Nephron (organoid): ENCODE measurements at regions not wholly inside any gene's neighbourhood (a gene's known extent, or its start where the extent isn't known, plus 50 kb on each side); places are given as distances from the start of the nearest gene placed in this dataset.

Source experiments
- H3K27ac Mint-ChIP-seq, 3 experiments: 2 replicates each; pipeline ENCODE4 v1.8.0; 2020; ENCODE audit warnings: mixed read lengths in 3 of 3, mild to moderate bottlenecking in 2 of 3, moderate library complexity in 1 of 3
- H3K27me3 Mint-ChIP-seq: 2 replicates; pipeline ENCODE4 v1.8.0; 2021; ENCODE audit warnings: low read depth, mild to moderate bottlenecking, moderate library complexity, mixed read lengths
- H3K36me3 Mint-ChIP-seq: 2 replicates; pipeline ENCODE4 v1.8.0; 2020; ENCODE audit warnings: low read depth, mixed read lengths
- H3K4me1 Mint-ChIP-seq: 2 replicates; pipeline ENCODE4 v1.8.0; 2020; ENCODE audit warnings: mixed read lengths
- H3K4me3 Mint-ChIP-seq, 3 experiments: 2 replicates each; pipeline ENCODE4 v1.8.0; 2020; ENCODE audit warnings: mild to moderate bottlenecking in 3 of 3, mixed read lengths in 3 of 3, moderate library complexity in 2 of 3
- H3K9me3 Mint-ChIP-seq: 2 replicates; pipeline ENCODE4 v1.8.0; 2020; ENCODE audit warnings: mixed read lengths
- CTCF ChIP-seq, 3 experiments: fragments of 200-600 bp; sonication (generic); IDR thresholded peaks; one replicate each; pipeline ENCODE4 v1.5.0; 2021; ENCODE audit warnings: antibody characterized with exemption in 3 of 3; ENCODE audit not compliant: unreplicated experiment in 3 of 3

GRCh38 chr5:22965960-22966359, 112.8 kb upstream of the CDH12 start:
- Mint-ChIP-seq H3K9me3 (peaks cover 25% of the 10 kb centered on the region), H3K4me3 (no peak overlapping the region), H3K27me3 (peaks cover 3% of the 10 kb centered on the region), H3K4me1 (no peaks in the 10 kb centered on the region), H3K36me3 (no peaks in the 10 kb centered on the region), H3K27ac (no peak overlapping the region)
- no peak for TF ChIP-seq CTCF (IDR thresholded peaks at IDR 0.05; ENCODE audit: unreplicated experiment in 3 of 3)

DNA sequence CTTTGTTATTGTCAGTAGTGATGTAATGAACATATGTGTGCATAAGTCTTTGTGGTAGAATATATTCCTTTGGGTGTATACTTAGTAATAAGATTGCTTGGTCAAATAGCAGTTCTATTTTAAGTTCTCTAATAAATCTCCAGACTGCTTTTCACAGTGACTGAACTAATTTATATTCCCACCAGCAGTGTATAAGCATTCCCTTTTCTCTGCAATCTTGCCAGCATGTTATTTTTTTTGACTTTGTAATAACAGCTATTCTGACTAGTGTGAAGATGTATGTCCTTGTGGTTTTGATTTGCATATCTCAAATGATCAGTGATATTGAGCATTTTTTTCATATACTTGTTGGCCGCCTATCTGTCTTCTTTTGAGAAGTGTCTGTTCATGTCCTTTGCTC, 111.5 kb upstream of the CDH12 start:
- Mint-ChIP-seq H3K9me3 (peaks cover 25% of the 10 kb centered on the region), H3K27ac (no peak overlapping the region), H3K36me3 (no peaks in the 10 kb centered on the region), H3K27me3 (no peaks in the 10 kb centered on the region), H3K4me1 (no peaks in the 10 kb centered on the region), H3K4me3 (no peak overlapping the region)
- no peak for TF ChIP-seq CTCF (IDR thresholded peaks at IDR 0.05; ENCODE audit: unreplicated experiment in 3 of 3)

- H3K27me3 Mint-ChIP-seq, result no peaks in the 10 kb centered on the region
- no peak overlapping the region for H3K27ac Mint-ChIP-seq
- TF ChIP-seq CTCF (IDR thresholded peaks at IDR 0.05; ENCODE audit: unreplicated experiment in 3 of 3), result no peak
- no peak overlapping the region for H3K4me3 Mint-ChIP-seq
- H3K4me1 Mint-ChIP-seq, result no peaks in the 10 kb centered on the region
- no peaks in the 10 kb centered on the region for H3K9me3 Mint-ChIP-seq
- H3K36me3 Mint-ChIP-seq, result no peaks in the 10 kb centered on the region
Measured at GRCh38 chr5:22958462-22959262, 105.5 kb upstream of the CDH12 start.

DNA sequence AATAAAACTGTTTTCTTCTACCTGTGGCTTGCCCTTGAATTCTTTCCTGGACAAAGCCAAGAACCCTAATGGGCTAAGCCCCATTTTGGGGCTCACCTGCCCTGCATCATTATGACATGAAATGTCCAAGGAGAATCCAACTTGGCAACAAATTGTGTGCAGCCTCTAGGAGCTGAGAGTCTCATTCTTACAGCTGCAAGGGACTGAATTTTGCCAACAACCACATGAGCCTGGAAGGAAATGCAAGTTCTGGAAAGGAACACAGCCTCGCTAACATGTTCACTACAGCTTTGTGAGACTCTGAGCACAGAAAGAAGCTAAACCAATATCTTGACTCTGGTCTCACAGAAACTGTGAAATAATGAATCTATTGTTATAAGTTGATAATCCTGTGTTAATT, 94.8 kb upstream of the CDH12 start:
- Mint-ChIP-seq H3K36me3 (no peaks in the 10 kb centered on the region), H3K4me3 (no peak overlapping the region), H3K9me3 (no peaks in the 10 kb centered on the region), H3K27me3 (no peaks in the 10 kb centered on the region), H3K4me1 (no peaks in the 10 kb centered on the region), H3K27ac (no peak overlapping the region)
- no peak for TF ChIP-seq CTCF (IDR thresholded peaks at IDR 0.05; ENCODE audit: unreplicated experiment in 3 of 3)

DNA sequence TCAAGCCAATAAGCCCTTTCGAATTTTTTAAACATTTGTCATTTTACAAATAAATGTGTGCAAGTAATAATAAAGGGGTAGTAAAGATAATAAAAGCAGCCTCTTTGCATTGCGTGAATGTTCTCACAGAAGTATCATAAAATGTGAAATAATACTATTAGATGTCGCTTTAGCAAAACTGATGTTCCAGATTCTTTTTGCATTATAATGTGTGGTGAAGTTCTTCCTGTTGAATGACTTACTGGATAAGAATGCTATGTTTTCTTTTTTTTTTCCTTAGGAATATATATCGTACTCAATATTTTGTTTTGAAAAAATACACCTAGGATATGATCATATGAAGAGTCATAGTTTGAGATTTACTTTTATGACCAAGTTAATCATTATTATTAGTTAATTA, 85.2 kb upstream of the CDH12 start:
- Mint-ChIP-seq H3K27ac (no peak overlapping the region), H3K36me3 (no peaks in the 10 kb centered on the region), H3K9me3 (no peaks in the 10 kb centered on the region), H3K27me3 (no peaks in the 10 kb centered on the region), H3K4me3 (no peak overlapping the region), H3K4me1 (no peaks in the 10 kb centered on the region)
- no peak for TF ChIP-seq CTCF (IDR thresholded peaks at IDR 0.05; ENCODE audit: unreplicated experiment in 3 of 3)

DNA sequence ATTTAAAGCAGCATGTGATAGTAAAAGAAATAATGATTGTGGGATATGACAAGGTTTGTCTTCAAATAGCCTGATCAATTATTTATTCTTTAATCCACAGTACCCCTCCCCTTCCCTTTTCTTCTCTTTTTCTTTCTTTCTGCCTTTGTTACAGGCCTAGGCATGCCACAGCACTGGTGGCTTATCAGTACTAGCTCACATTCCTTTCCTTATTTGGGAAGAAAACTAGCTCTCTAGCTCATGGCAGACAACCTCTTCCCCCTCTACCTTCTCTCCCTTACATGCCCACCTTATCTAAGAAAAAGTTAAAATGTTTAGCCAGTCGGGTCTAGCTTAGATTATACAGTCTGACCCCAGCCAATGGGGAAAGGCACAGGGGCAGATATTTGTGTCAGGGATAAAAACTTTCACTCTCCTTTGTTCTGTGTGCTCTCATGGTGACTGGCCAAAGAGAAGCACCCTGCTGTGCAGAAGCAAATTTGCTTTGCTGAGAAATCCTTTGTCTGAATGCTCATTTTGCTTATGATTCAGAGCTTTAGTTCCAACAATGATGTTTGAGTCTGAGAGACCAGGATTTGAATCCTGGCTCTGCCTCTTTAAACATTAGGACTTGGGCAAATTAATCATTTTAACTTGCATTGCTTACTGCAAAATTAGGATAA, 75.8 kb upstream of the CDH12 start:
- H3K4me1 Mint-ChIP-seq, result no peaks in the 10 kb centered on the region
- H3K4me3 Mint-ChIP-seq, result no peak overlapping the region
- no peaks in the 10 kb centered on the region for H3K36me3 Mint-ChIP-seq
- H3K27me3 Mint-ChIP-seq, result peaks cover 3% of the 10 kb centered on the region
- TF ChIP-seq CTCF (IDR thresholded peaks at IDR 0.05; ENCODE audit: unreplicated experiment in 3 of 3), result no peak
- no peak overlapping the region for H3K27ac Mint-ChIP-seq
- peaks cover 3% of the 10 kb centered on the region for H3K9me3 Mint-ChIP-seq
